K562 (cell line): ENCODE measurements at regions not wholly inside any gene's neighbourhood (a gene's known extent, or its start where the extent isn't known, plus 50 kb on each side); places are given as distances from the start of the nearest gene placed in this dataset.

ENCODE experiments used
- ATAC-seq: fragments of 200-7000 bp; cut with Tn5 transposase; 3 replicates; pipeline ENCODE4 v1.9.1; 2020; ENCODE audit warnings: moderate library complexity
- BruUV-seq: library from RNA; stranded (reverse); fragments of 400-500 nt; replicated peaks from 2 replicates; lab custom pipeline; 2021; lab: Mats Ljungman, UMichigan
- CTCF ChIA-PET: fragments of 300-600 bp; formaldehyde crosslinking; extraction: SDS; loops from one replicate; lab custom pipeline; 2021; ENCODE audit warnings: low intra/inter-chr PET ratio; lab: Yijun Ruan, JAX
- POLR2A ChIA-PET: fragments of 300-600, 350-650 bp; sonication (Branson Sonifier 250); formaldehyde crosslinking; extraction: SDS; loops from one replicate; lab custom pipeline; 2021; ENCODE audit warnings: antibody characterized with exemption, inconsistent platforms; lab: Yijun Ruan, JAX
- DNase-seq, 4 experiments: peaks; one replicate each; pipeline versions ENCODE4 v3.0.0 to v3.0.0-alpha.2; 2011 to 2018; ENCODE audit warnings: low spot score in 3 of 4, mixed read lengths in 3 of 4; ENCODE audit errors: extremely low read depth in 1 of 4
- FAIRE-seq: peaks from 2 replicates; lab custom pipeline; 2011; peaks lifted over from hg19 to GRCh38; lab: Jason Lieb, UNC
- H2AFZ ChIP-seq: 2 replicates; pipeline ENCODE4 v1.6.0; 2011; ENCODE audit warnings: low read depth, low read length, control low read depth, inconsistent platforms
- H3K27ac ChIP-seq: fragments of 200-600 bp; 3 replicates; pipeline ENCODE4 v1.8.0; 2011; ENCODE audit warnings: low read depth, mild to moderate bottlenecking, control low read depth, inconsistent platforms, low read length, moderate library complexity, mixed read lengths; ENCODE audit errors: extremely low read depth
- H3K27me3 ChIP-seq, 2 experiments: fragments of 300-600 bp in 1 of 2; 2 replicates in 1 of 2; 3 replicates in 1 of 2; pipeline versions ENCODE4 v1.6.0 to v1.8.0; 2011; ENCODE audit warnings: inconsistent platforms in 2 of 2, low read length in 2 of 2, mild to moderate bottlenecking in 1 of 2, mixed read lengths in 1 of 2, moderate library complexity in 1 of 2; ENCODE audit not compliant: control insufficient read depth in 2 of 2, insufficient read depth in 2 of 2
- H3K36me3 ChIP-seq: fragments of 300-600 bp; 3 replicates; pipeline ENCODE4 v1.8.0; 2011; ENCODE audit warnings: mild to moderate bottlenecking, low read length, inconsistent platforms; ENCODE audit not compliant: control insufficient read depth, insufficient read depth
- H3K4me1 ChIP-seq, 2 experiments: fragments of 200-600 bp in 1 of 2; replicated peaks in 1 of 2; 2 replicates in 1 of 2; 3 replicates in 1 of 2; pipeline versions ENCODE4 v1.5.1 to v1.8.0; 2011; ENCODE audit warnings: inconsistent platforms in 2 of 2, low read length in 2 of 2, mild to moderate bottlenecking in 1 of 2, mixed read lengths in 1 of 2, moderate library complexity in 1 of 2; ENCODE audit not compliant: control insufficient read depth in 2 of 2, insufficient read depth in 2 of 2
- H3K4me2 ChIP-seq: 2 replicates; pipeline ENCODE4 v1.6.1; 2011; ENCODE audit warnings: low read length, control low read depth, inconsistent platforms, mixed read lengths; ENCODE audit not compliant: insufficient read depth
- H3K4me3 ChIP-seq: fragments of 200-600 bp; sonication (generic), shearing (Covaris generic); 2 replicates; pipeline ENCODE4 v1.5.1; 2016; ENCODE audit warnings: control low read depth, inconsistent platforms
- H3K79me2 ChIP-seq: fragments of 200-600 bp; 3 replicates; pipeline ENCODE4 v1.8.0; 2011; ENCODE audit warnings: low read length, inconsistent platforms; ENCODE audit not compliant: control insufficient read depth, insufficient read depth
- H3K9ac ChIP-seq, 2 experiments: 2 replicates each; pipeline versions ENCODE4 v1.6.0 to v1.6.1; 2011; ENCODE audit warnings: low read depth in 2 of 2, low read length in 2 of 2, control low read depth in 1 of 2, inconsistent platforms in 1 of 2, mild to moderate bottlenecking in 1 of 2, mixed read lengths in 1 of 2; ENCODE audit not compliant: insufficient read depth in 1 of 2
- H3K9me1 ChIP-seq: one replicate; pipeline ENCODE4 v1.6.0; 2011; ENCODE audit warnings: inconsistent platforms, mild to moderate bottlenecking, low read length, moderate library complexity; ENCODE audit not compliant: control insufficient read depth, insufficient read depth
- H3K9me3 ChIP-seq: replicated peaks from 2 replicates; pipeline ENCODE4 v1.5.1; 2011; ENCODE audit warnings: low read depth, low read length, inconsistent platforms; ENCODE audit not compliant: control insufficient read depth, insufficient read depth
- H4K20me1 ChIP-seq: replicated peaks from 2 replicates; pipeline ENCODE4 v1.6.1; 2011; ENCODE audit warnings: low read length, inconsistent platforms, mixed read lengths; ENCODE audit not compliant: control insufficient read depth, insufficient read depth
- BCLAF1 ChIP-seq, 2 experiments: fragments of 450-650 bp in 1 of 2; IDR thresholded peaks; 2 replicates each; pipeline ENCODE4 v1.6.1; 2011 to 2017; ENCODE audit warnings: low read depth in 2 of 2, antibody characterized with exemption in 1 of 2, borderline replicate concordance in 1 of 2, low read length in 1 of 2, mild to moderate bottlenecking in 1 of 2, mixed read lengths in 1 of 2; ENCODE audit not compliant: control insufficient read depth in 1 of 2
- BMI1 ChIP-seq: fragments of 150-350 bp; IDR thresholded peaks from 2 replicates; pipeline ENCODE4 v1.6.1; 2014; ENCODE audit warnings: low read length
- FOXM1 ChIP-seq, 2 experiments: fragments of 450-650 bp in 1 of 2; sonication (generic) in 1 of 2; formaldehyde crosslinking in 1 of 2; IDR thresholded peaks; 2 replicates each; pipeline versions ENCODE4 v1.6.1 to v1.9.0; 2017 to 2022; ENCODE audit warnings: low read depth in 2 of 2, mild to moderate bottlenecking in 2 of 2, missing genetic modification reagents in 1 of 2, moderate library complexity in 1 of 2
- JUND ChIP-seq, 2 experiments: IDR thresholded peaks; 2 replicates in 1 of 2; 3 replicates in 1 of 2; pipeline ENCODE4 v1.6.1; 2011; ENCODE audit warnings: borderline replicate concordance in 2 of 2, low read depth in 2 of 2, low read length in 2 of 2, improper control_type of control experiment in 1 of 2, missing biosample characterization in 1 of 2, missing genetic modification characterization in 1 of 2, missing genetic modification reagents in 1 of 2
- MTA1 ChIP-seq: fragments of 450-650 bp; IDR thresholded peaks from 2 replicates; pipeline ENCODE4 v1.6.1; 2017; ENCODE audit warnings: borderline replicate concordance
- PHF21A ChIP-seq: fragments of 450-650 bp; IDR thresholded peaks from 2 replicates; pipeline ENCODE4 v1.6.1; 2017; ENCODE audit warnings: low read depth, borderline replicate concordance
- POLR3A ChIP-seq: IDR thresholded peaks from 2 replicates; pipeline ENCODE4 v1.6.1; 2011; ENCODE audit warnings: borderline replicate concordance, mild to moderate bottlenecking, moderate library complexity; ENCODE audit not compliant: insufficient read length, insufficient read depth; ENCODE audit errors: extremely low read depth
- SIN3A ChIP-seq, 2 experiments: fragments of 150-350 bp in 1 of 2; IDR thresholded peaks; 2 replicates each; pipeline ENCODE4 v1.6.1; 2011 to 2016; ENCODE audit warnings: borderline replicate concordance in 2 of 2, low read depth in 2 of 2, low read length in 2 of 2, mild to moderate bottlenecking in 2 of 2, moderate library complexity in 2 of 2; ENCODE audit not compliant: control insufficient read depth in 1 of 2
- TBP ChIP-seq: optimal IDR thresholded peaks from 2 replicates; pipeline ENCODE3; 2011; ENCODE audit warnings: low read depth, low read length, improper control_type of control experiment
- XRCC5 ChIP-seq: fragments of 200-400 bp; formaldehyde crosslinking; IDR thresholded peaks from 2 replicates; pipeline ENCODE4 v1.6.1; 2017; ENCODE audit warnings: low read depth, mild to moderate bottlenecking, low read length
- ZFP1 ChIP-seq: fragments of 450-650 bp; formaldehyde crosslinking; IDR thresholded peaks from 2 replicates; pipeline ENCODE4 v1.4.0; 2020; ENCODE audit warnings: mild to moderate bottlenecking, mixed read lengths
- ZNF12 ChIP-seq: sonication (generic); formaldehyde crosslinking; IDR thresholded peaks from 2 replicates; pipeline ENCODE4 v1.4.0; 2020; ENCODE audit warnings: mild to moderate bottlenecking, missing genetic modification reagents
- ZNF121 ChIP-seq: sonication (generic); formaldehyde crosslinking; conservative IDR thresholded peaks from 2 replicates; pipeline ENCODE4 v1.8.0; 2022; ENCODE audit warnings: missing genetic modification reagents
- ZNF311 ChIP-seq: fragments of 250-450 bp; sonication (Bioruptor Pico); IDR thresholded peaks from 2 replicates; pipeline ENCODE4 v1.4.0; 2020; ENCODE audit warnings: mild to moderate bottlenecking, moderate library complexity
- ZNF699 ChIP-seq: fragments of 250-450 bp; sonication (Bioruptor Pico); IDR thresholded peaks from 2 replicates; pipeline ENCODE4 v1.8.0; 2021; ENCODE audit warnings: mild to moderate bottlenecking, moderate library complexity; ENCODE audit not compliant: insufficient replicate concordance
- WGBS: fragments of 100-300 bp; shearing (Covaris generic); methylation state at CpG from one replicate; pipeline ENCODE4 v1.1.6; 2016; ENCODE audit warnings: low coverage, mixed read lengths; ENCODE audit not compliant: insufficient coverage; ENCODE audit errors: missing lambda C conversion rate; 5-methylcytosine and 5-hydroxymethylcytosine counted together
- in situ Hi-C: fragments of 300-500 bp; cut with MboI; formaldehyde crosslinking; loops from 4 replicates; pipeline ENCODE4 v1.15.0; 2018; ENCODE audit warnings: inconsistent platforms, mixed read lengths
- intact Hi-C: fragments of 100-400 bp; cut with micrococcal nuclease; formaldehyde crosslinking; loops from 2 replicates; pipeline ENCODE4 v1.14.2; 2022
- TF ChIP-seq, protein P1 (sequence below): sonication (generic); formaldehyde crosslinking; IDR thresholded peaks from 2 replicates; pipeline ENCODE4 v1.8.0; 2022; ENCODE audit warnings: missing genetic modification reagents, mild to moderate bottlenecking, borderline replicate concordance
- TF ChIP-seq, protein P2 (sequence below): fragments of 450-650 bp; IDR thresholded peaks from 2 replicates; pipeline ENCODE4 v1.6.1; 2017; ENCODE audit warnings: antibody characterized with exemption

GRCh38 chr10:33695536-33695935 lies 361.1 kb upstream of the NRP1 start:
- no peaks in the 10 kb centered on the region for H3K27me3 ChIP-seq
- no peak overlapping the region for H3K27ac ChIP-seq
- intact Hi-C loops, result no loop called here
- no peak overlapping the region for H3K9ac ChIP-seq
- ChIA-PET CTCF (no interaction called here), POLR2A (interaction anchor here (0.6 kb wide), 2 partner anchors 1010 to 1312 kb away, joined by 3 to 4 read pairs; no protein-coding TSS in a partner anchor)
- no peak overlapping the region for H3K4me3 ChIP-seq
- H3K9me3 ChIP-seq, result no peaks in the 10 kb centered on the region
- no peak for FAIRE-seq
- in situ Hi-C loops, result no loop called here
- WGBS, result 3% methylated on average over 4 of the region's 5 CpGs
- no peaks in the 10 kb centered on the region for H3K9me1 ChIP-seq
- no peak for DNase-seq
- H3K36me3 ChIP-seq, result no peaks in the 10 kb centered on the region
- H4K20me1 ChIP-seq, result no peaks in the 10 kb centered on the region
- no peaks in the 10 kb centered on the region for H3K4me1 ChIP-seq
- BruUV-seq, result no TSS peak
- no peaks in the 10 kb centered on the region for H3K79me2 ChIP-seq
- H2AFZ ChIP-seq, result no peak overlapping the region
- no peak for ATAC-seq
- H3K4me2 ChIP-seq, result no peak overlapping the region
- TF ChIP-seq XRCC5 (no peak), ZNF699 (no peak), BCLAF1 (IDR thresholded peaks at IDR 0.05; ENCODE audit: borderline replicate concordance in 1 of 2, control insufficient read depth in 1 of 2, low read depth in 2 of 2, low read length in 1 of 2) (no peak), SIN3A (IDR thresholded peaks at IDR 0.05; ENCODE audit: borderline replicate concordance in 2 of 2, control insufficient read depth in 1 of 2, low read depth in 2 of 2, low read length in 2 of 2) (no peak), FOXM1 (IDR thresholded peaks at IDR 0.05; ENCODE audit: low read depth) (no peak), FOXM1 (CRISPR knock-in tag; IDR thresholded peaks at IDR 0.05; ENCODE audit: low read depth) (no peak), TBP (no peak), ZNF311 (CRISPR knock-in tag) (no peak), BMI1 (no peak), PHF21A (no peak), ZFP1 (CRISPR knock-in tag) (no peak), POLR3A (no peak), JUND (IDR thresholded peaks at IDR 0.05; ENCODE audit: borderline replicate concordance, low read depth, low read length) (no peak), JUND (tag; IDR thresholded peaks at IDR 0.05; ENCODE audit: borderline replicate concordance, low read depth, low read length) (no peak), MTA1 (no peak), ZNF12 (no peak), ZNF121 (CRISPR knock-in tag) (no peak)
- TF ChIP-seq, protein P1, sequence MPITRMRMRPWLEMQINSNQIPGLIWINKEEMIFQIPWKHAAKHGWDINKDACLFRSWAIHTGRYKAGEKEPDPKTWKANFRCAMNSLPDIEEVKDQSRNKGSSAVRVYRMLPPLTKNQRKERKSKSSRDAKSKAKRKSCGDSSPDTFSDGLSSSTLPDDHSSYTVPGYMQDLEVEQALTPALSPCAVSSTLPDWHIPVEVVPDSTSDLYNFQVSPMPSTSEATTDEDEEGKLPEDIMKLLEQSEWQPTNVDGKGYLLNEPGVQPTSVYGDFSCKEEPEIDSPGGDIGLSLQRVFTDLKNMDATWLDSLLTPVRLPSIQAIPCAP (CRISPR knock-in tag), result no peak
- TF ChIP-seq, protein P2, sequence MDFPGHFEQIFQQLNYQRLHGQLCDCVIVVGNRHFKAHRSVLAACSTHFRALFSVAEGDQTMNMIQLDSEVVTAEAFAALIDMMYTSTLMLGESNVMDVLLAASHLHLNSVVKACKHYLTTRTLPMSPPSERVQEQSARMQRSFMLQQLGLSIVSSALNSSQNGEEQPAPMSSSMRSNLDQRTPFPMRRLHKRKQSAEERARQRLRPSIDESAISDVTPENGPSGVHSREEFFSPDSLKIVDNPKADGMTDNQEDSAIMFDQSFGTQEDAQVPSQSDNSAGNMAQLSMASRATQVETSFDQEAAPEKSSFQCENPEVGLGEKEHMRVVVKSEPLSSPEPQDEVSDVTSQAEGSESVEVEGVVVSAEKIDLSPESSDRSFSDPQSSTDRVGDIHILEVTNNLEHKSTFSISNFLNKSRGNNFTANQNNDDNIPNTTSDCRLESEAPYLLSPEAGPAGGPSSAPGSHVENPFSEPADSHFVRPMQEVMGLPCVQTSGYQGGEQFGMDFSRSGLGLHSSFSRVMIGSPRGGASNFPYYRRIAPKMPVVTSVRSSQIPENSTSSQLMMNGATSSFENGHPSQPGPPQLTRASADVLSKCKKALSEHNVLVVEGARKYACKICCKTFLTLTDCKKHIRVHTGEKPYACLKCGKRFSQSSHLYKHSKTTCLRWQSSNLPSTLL, result no peak
